ENCODE measurements at regions not wholly inside any gene's neighbourhood (a gene's known extent, or its start where the extent isn't known, plus 50 kb on each side); places are given as distances from the start of the nearest gene placed in this dataset.

DNA sequence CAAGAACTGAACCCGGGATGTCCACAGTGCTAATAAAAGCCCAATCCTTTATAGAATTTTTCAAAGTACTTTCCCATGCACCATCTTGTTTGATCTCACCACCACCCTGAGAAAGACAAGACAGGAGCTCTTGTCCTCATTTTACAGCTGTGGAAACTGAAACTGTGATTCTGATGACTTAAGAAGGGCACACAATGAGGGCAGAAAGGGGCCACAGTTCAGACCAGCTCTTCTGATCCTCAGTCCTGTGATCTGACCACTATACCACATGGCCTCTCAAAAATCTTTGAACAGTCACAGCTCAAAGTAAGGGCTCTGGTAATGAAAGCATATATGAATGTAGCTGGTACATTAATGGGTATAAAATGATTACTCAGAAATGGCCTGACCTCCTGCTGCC, 127.3 kb upstream of the CPEB2 start:
- ATAC-seq (replicated peaks): no peak
- Mint-ChIP-seq H3K27ac (no peak overlapping the region), H3K4me1 (peaks cover 5 to 9% of the 10 kb centered on the region in 2 donors), H3K9me3 (peaks cover 3% of the 10 kb centered on the region in 2 donors), H3K4me3 (no peak overlapping the region), H3K27me3 (peaks cover 15 to 33% of the 10 kb centered on the region in 2 donors), H3K36me3 (no peaks in the 10 kb centered on the region)
- no peak for DNase-seq

- Mint-ChIP-seq H3K36me3 (no peaks in the 10 kb centered on the region), H3K4me1 (peaks cover 5 to 9% of the 10 kb centered on the region in 2 donors), H3K9me3 (peaks cover 3% of the 10 kb centered on the region in 2 donors), H3K27me3 (peaks cover 4 to 14% of the 10 kb centered on the region in 2 donors), H3K27ac (no peak overlapping the region), H3K4me3 (no peak overlapping the region)
- DNase-seq (no peak), ATAC-seq (replicated peaks) (peak; percentile 73 to 77)
Measured at GRCh38 chr4:14877246-14878225, 124.7 kb upstream of the CPEB2 start.

- no peak overlapping the region for H3K27ac Mint-ChIP-seq
- DNase-seq (no peak), ATAC-seq (replicated peaks) (no peak)
- H3K9me3 Mint-ChIP-seq: peaks cover 3% of the 10 kb centered on the region in 2 donors
- no peaks in the 10 kb centered on the region for H3K36me3 Mint-ChIP-seq
- peaks cover 5 to 9% of the 10 kb centered on the region in 2 donors for H3K4me1 Mint-ChIP-seq
- H3K27me3 Mint-ChIP-seq: peaks cover 2 to 6% of the 10 kb centered on the region in 2 donors
- H3K4me3 Mint-ChIP-seq: no peak overlapping the region
Measured at GRCh38 chr4:14878681-14879080, 123.6 kb upstream of the CPEB2 start.

GRCh38 chr4:14879683-14880082, 122.6 kb upstream of the CPEB2 start:
- Mint-ChIP-seq H3K4me1 (peaks cover 5 to 9% of the 10 kb centered on the region in 2 donors), H3K9me3 (peaks cover 3% of the 10 kb centered on the region in 2 donors), H3K27me3 (peaks cover 0 to 8% of the 10 kb centered on the region in 2 donors), H3K36me3 (no peaks in the 10 kb centered on the region), H3K27ac (no peak overlapping the region), H3K4me3 (no peak overlapping the region)
- ATAC-seq (replicated peaks) (no peak), DNase-seq (no peak)

GRCh38 chr4:14880805-14881204, 121.5 kb upstream of the CPEB2 start:
- ATAC-seq (replicated peaks) (no peak), DNase-seq (no peak)
- Mint-ChIP-seq H3K9me3 (peaks cover 3% of the 10 kb centered on the region in 2 donors), H3K27ac (no peak overlapping the region), H3K4me3 (no peak overlapping the region), H3K27me3 (peaks cover 0 to 8% of the 10 kb centered on the region in 2 donors), H3K36me3 (no peaks in the 10 kb centered on the region), H3K4me1 (peaks cover 5 to 9% of the 10 kb centered on the region in 2 donors)

GRCh38 chr4:14883166-14883565, 119.1 kb upstream of the CPEB2 start:
- H3K9me3 Mint-ChIP-seq: no peaks in the 10 kb centered on the region
- H3K27ac Mint-ChIP-seq: no peak overlapping the region
- DNase-seq (no peak), ATAC-seq (replicated peaks) (no peak)
- peaks cover 0 to 8% of the 10 kb centered on the region in 2 donors for H3K27me3 Mint-ChIP-seq
- H3K4me1 Mint-ChIP-seq: no peaks in the 10 kb centered on the region
- H3K36me3 Mint-ChIP-seq: no peaks in the 10 kb centered on the region
- H3K4me3 Mint-ChIP-seq: no peak overlapping the region

GRCh38 chr4:14883661-14884060, 118.6 kb upstream of the CPEB2 start:
- Mint-ChIP-seq H3K4me1 (no peaks in the 10 kb centered on the region), H3K36me3 (no peaks in the 10 kb centered on the region), H3K27ac (no peak overlapping the region), H3K27me3 (peaks cover 0 to 8% of the 10 kb centered on the region in 2 donors), H3K9me3 (no peaks in the 10 kb centered on the region), H3K4me3 (no peak overlapping the region)
- no peak for ATAC-seq (replicated peaks)
- DNase-seq: no peak

GRCh38 chr4:14887842-14888433, 114.3 kb upstream of the CPEB2 start:
- no peak overlapping the region for H3K27ac Mint-ChIP-seq
- ATAC-seq (replicated peaks) (no peak), DNase-seq (no peak)
- peaks cover 2 to 3% of the 10 kb centered on the region in 2 donors for H3K9me3 Mint-ChIP-seq
- H3K4me1 Mint-ChIP-seq: no peaks in the 10 kb centered on the region
- peaks cover 0 to 8% of the 10 kb centered on the region in 2 donors for H3K27me3 Mint-ChIP-seq
- H3K4me3 Mint-ChIP-seq: no peak overlapping the region
- H3K36me3 Mint-ChIP-seq: no peaks in the 10 kb centered on the region

- Mint-ChIP-seq H3K27me3 (peaks cover 0 to 4% of the 10 kb centered on the region in 2 donors), H3K27ac (no peak overlapping the region), H3K9me3 (peaks cover 2 to 3% of the 10 kb centered on the region in 2 donors), H3K36me3 (no peaks in the 10 kb centered on the region), H3K4me3 (no peak overlapping the region), H3K4me1 (no peaks in the 10 kb centered on the region)
- ATAC-seq (replicated peaks) (no peak), DNase-seq (no peak)
Measured at GRCh38 chr4:14888790-14889572, 113.3 kb upstream of the CPEB2 start.

GRCh38 chr4:14892563-14892962, 109.7 kb upstream of the CPEB2 start:
- Mint-ChIP-seq H3K4me1 (no peaks in the 10 kb centered on the region), H3K4me3 (no peak overlapping the region), H3K9me3 (peaks cover 2 to 3% of the 10 kb centered on the region in 2 donors), H3K27me3 (peaks cover 0 to 8% of the 10 kb centered on the region in 2 donors), H3K36me3 (no peaks in the 10 kb centered on the region), H3K27ac (no peak overlapping the region)
- ATAC-seq (replicated peaks): no peak
- DNase-seq: no peak

- Mint-ChIP-seq H3K4me3 (no peak overlapping the region), H3K27ac (no peak overlapping the region), H3K9me3 (peaks cover 3 to 4% of the 10 kb centered on the region in 2 donors), H3K27me3 (peaks cover 0 to 16% of the 10 kb centered on the region in 2 donors), H3K36me3 (no peaks in the 10 kb centered on the region), H3K4me1 (no peaks in the 10 kb centered on the region)
- ATAC-seq (replicated peaks): no peak
- DNase-seq: no peak
Measured at GRCh38 chr4:14893713-14894112, 108.6 kb upstream of the CPEB2 start.

GRCh38 chr4:14894392-14895292, 107.6 kb upstream of the CPEB2 start:
- no peak overlapping the region for H3K4me3 Mint-ChIP-seq
- no peaks in the 10 kb centered on the region for H3K4me1 Mint-ChIP-seq
- peaks cover 3 to 4% of the 10 kb centered on the region in 2 donors for H3K9me3 Mint-ChIP-seq
- ATAC-seq (replicated peaks) (no peak), DNase-seq (no peak)
- H3K27me3 Mint-ChIP-seq: peaks cover 0 to 17% of the 10 kb centered on the region in 2 donors
- H3K36me3 Mint-ChIP-seq: no peaks in the 10 kb centered on the region
- no peak overlapping the region for H3K27ac Mint-ChIP-seq

DNA sequence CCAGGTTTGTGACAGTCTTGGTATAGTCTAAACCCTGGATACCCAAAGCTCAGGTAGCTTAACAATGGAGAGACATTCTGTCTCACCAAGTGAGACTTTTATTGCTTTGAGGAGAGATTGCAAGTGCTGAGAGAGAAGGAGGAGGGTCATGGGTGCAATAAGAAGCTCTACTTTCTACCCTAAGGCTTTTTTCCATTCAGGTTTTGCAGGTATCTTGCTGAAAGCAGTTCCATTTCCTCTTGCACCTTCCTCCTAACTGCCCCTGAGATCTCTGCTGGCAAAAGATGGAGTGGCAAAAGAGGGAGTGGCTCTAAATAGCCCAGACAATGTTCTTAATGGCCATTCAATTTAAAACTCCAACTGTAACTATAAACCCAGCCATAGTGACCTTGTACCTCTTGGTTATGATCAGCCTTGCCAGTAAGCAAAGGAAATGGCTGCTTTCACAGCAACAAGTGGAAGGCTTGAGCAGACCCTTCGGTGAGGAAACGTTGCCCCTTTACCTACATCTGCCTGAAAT, 105.6 kb upstream of the CPEB2 start:
- Mint-ChIP-seq H3K4me1 (no peaks in the 10 kb centered on the region), H3K27ac (no peak overlapping the region), H3K9me3 (peaks cover 1 to 2% of the 10 kb centered on the region in 2 donors), H3K4me3 (no peak overlapping the region), H3K36me3 (no peaks in the 10 kb centered on the region), H3K27me3 (peaks cover 0 to 17% of the 10 kb centered on the region in 2 donors)
- no peak for ATAC-seq (replicated peaks)
- DNase-seq: no peak

Measured in stimulated activated naive B cell treated with anti-CD40 and anti-IgM and Interleukin-4, amounts not matched to agents 10 μg/mL and 1 μg/mL and 100 μg/mL, for 72 hours (primary cell).